Neural crest cell (in vitro differentiated cells): ENCODE measurements at regions not wholly inside any gene's neighbourhood (a gene's known extent, or its start where the extent isn't known, plus 50 kb on each side); places are given as distances from the start of the nearest gene placed in this dataset.

Experiments
- DNase-seq: peaks from one replicate; pipeline ENCODE4 v3.0.0; 2021; ENCODE audit warnings: low read depth, mixed read lengths, low spot score
- H3K27ac Mint-ChIP-seq: one replicate; pipeline ENCODE4 v1.8.0; 2021; ENCODE audit warnings: mild to moderate bottlenecking, mixed read lengths; ENCODE audit not compliant: unreplicated experiment
- H3K27me3 Mint-ChIP-seq: 2 replicates; pipeline ENCODE4 v1.8.0; 2021; ENCODE audit warnings: low read depth, mild to moderate bottlenecking, mixed read lengths
- H3K36me3 Mint-ChIP-seq: 2 replicates; pipeline ENCODE4 v1.8.0; 2021; ENCODE audit warnings: low read depth, mild to moderate bottlenecking, mixed read lengths
- H3K4me1 Mint-ChIP-seq: 2 replicates; pipeline ENCODE4 v1.8.0; 2021; ENCODE audit warnings: mixed read lengths
- H3K4me3 Mint-ChIP-seq: one replicate; pipeline ENCODE4 v1.8.0; 2021; ENCODE audit warnings: mild to moderate bottlenecking, mixed read lengths
- H3K9me3 Mint-ChIP-seq: 2 replicates; pipeline ENCODE4 v1.8.0; 2021; ENCODE audit warnings: mixed read lengths
- CTCF ChIP-seq: fragments of 200-600 bp; sonication (generic); conservative IDR thresholded peaks from 2 replicates; pipeline ENCODE4 v1.5.0; 2021; ENCODE audit warnings: antibody characterized with exemption, mild to moderate bottlenecking

GRCh38 chr2:175744000-175744399 is 258.1 kb downstream of the LNPK start:
- Mint-ChIP-seq H3K36me3 (no peaks in the 10 kb centered on the region), H3K4me1 (no peaks in the 10 kb centered on the region), H3K9me3 (no peaks in the 10 kb centered on the region), H3K4me3 (no peak overlapping the region), H3K27me3 (no peaks in the 10 kb centered on the region), H3K27ac (no peak overlapping the region)
- no peak for DNase-seq
- no peak for TF ChIP-seq CTCF

GRCh38 chr2:175743011-175743410 is 259.1 kb downstream of the LNPK start:
- DNase-seq: no peak
- no peaks in the 10 kb centered on the region for H3K9me3 Mint-ChIP-seq
- no peaks in the 10 kb centered on the region for H3K36me3 Mint-ChIP-seq
- TF ChIP-seq CTCF: no peak
- no peaks in the 10 kb centered on the region for H3K27me3 Mint-ChIP-seq
- H3K4me1 Mint-ChIP-seq: no peaks in the 10 kb centered on the region
- no peak overlapping the region for H3K4me3 Mint-ChIP-seq
- no peak overlapping the region for H3K27ac Mint-ChIP-seq

- Mint-ChIP-seq H3K4me3 (no peak overlapping the region), H3K9me3 (no peaks in the 10 kb centered on the region), H3K4me1 (no peaks in the 10 kb centered on the region)
Measured at GRCh38 chr2:175742367-175742766, 259.7 kb downstream of the LNPK start.

GRCh38 chr2:175741164-175741563 is 260.9 kb downstream of the LNPK start:
- TF ChIP-seq CTCF: no peak
- Mint-ChIP-seq H3K36me3 (no peaks in the 10 kb centered on the region), H3K4me1 (no peaks in the 10 kb centered on the region), H3K4me3 (no peak overlapping the region), H3K27ac (no peak overlapping the region), H3K27me3 (no peaks in the 10 kb centered on the region), H3K9me3 (no peaks in the 10 kb centered on the region)
- DNase-seq: no peak

More at GRCh38 chr2:175742367-175742766, 259.7 kb downstream of the LNPK start:
- no peak for TF ChIP-seq CTCF
- Mint-ChIP-seq H3K27ac (no peak overlapping the region), H3K27me3 (no peaks in the 10 kb centered on the region), H3K36me3 (no peaks in the 10 kb centered on the region)
- no peak for DNase-seq

GRCh38 chr2:175737722-175738361 is 264.2 kb downstream of the LNPK start:
- H3K27me3 Mint-ChIP-seq: no peaks in the 10 kb centered on the region
- H3K27ac Mint-ChIP-seq: no peak overlapping the region
- H3K4me1 Mint-ChIP-seq: peaks cover 9% of the 10 kb centered on the region
- no peaks in the 10 kb centered on the region for H3K9me3 Mint-ChIP-seq
- H3K4me3 Mint-ChIP-seq: no peak overlapping the region
- DNase-seq: no peak
- no peak for TF ChIP-seq CTCF
- H3K36me3 Mint-ChIP-seq: no peaks in the 10 kb centered on the region
